ENCODE measurements at regions not wholly inside any gene's neighbourhood (a gene's known extent, or its start where the extent isn't known, plus 50 kb on each side); places are given as distances from the start of the nearest gene placed in this dataset.

DNA sequence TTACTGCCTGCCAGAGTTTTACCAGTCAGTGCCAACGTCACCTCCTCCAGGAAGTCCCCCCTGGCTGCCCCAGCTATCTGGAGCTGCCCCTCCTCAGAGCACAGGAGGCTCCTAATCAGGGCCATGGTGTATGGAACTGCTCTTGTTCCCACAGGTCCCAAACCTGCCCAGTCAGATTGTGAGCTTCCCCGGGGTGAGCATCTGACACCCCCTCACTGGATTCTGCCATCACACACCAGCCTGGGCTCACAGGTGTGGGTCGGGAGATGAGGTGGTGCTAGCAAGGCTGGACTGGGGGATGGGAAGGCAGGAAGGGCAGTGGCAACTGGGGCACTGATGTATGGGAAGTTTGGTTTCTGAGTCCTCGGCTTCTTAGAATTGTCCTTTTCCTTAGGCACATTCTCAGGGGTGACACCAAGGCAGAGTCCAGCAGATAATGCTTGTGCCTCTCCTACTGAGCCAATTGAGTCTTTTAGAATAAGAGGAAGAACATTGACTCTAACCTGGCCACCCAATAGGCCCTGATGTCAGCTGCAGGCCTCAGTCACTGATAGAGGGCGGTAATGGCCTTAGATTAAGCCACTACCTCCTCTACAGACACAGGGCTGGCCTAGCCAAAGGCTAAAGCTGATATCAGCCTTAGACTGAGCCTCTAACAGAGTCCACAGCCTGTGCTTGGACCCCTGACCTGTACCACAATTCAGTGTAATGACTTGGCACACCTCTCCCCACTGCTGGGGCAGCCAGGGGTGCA lies 107.9 kb downstream of the WSCD1 start:
- ChIA-PET POLR2A (no interaction called here), CTCF (no interaction called here)
- Mint-ChIP-seq H3K4me1 (no peaks in the 10 kb centered on the region), H3K36me3 (ENCODE audit: low read depth) (no peaks in the 10 kb centered on the region), H3K27ac (no peak overlapping the region), H3K4me3 (no peak overlapping the region), H3K27me3 (peaks cover 20% of the 10 kb centered on the region), H3K9me3 (ENCODE audit: low read depth) (no peaks in the 10 kb centered on the region)
- no peak for ATAC-seq
- intact Hi-C loops (cut with DNase I, micrococcal nuclease) = no loop called here
- DNase-seq = no peak
